IMR-90 (cell line): ENCODE measurements at regions not wholly inside any gene's neighbourhood (a gene's known extent, or its start where the extent isn't known, plus 50 kb on each side); places are given as distances from the start of the nearest gene placed in this dataset.

ENCODE experiments used
- CEBPB ChIP-seq: IDR thresholded peaks from 2 replicates; pipeline ENCODE4 v1.6.1; 2012; ENCODE audit warnings: low read depth, low read length, improper control_type of control experiment
- MAFK ChIP-seq: IDR thresholded peaks from 2 replicates; pipeline ENCODE4 v1.6.1; 2012; ENCODE audit warnings: low read depth, low read length, improper control_type of control experiment
- POLR2A ChIP-seq: IDR thresholded peaks from 2 replicates; pipeline ENCODE4 v1.6.1; 2012; ENCODE audit warnings: mild to moderate bottlenecking, low read depth, low read length
- RAD21 ChIP-seq: IDR thresholded peaks from 2 replicates; pipeline ENCODE4 v1.6.1; 2012; ENCODE audit warnings: low read length, improper control_type of control experiment
- RFX5 ChIP-seq: IDR thresholded peaks from 2 replicates; pipeline ENCODE4 v1.8.0; 2012; ENCODE audit warnings: low read depth, mild to moderate bottlenecking, low read length, moderate library complexity
- TF ChIP-seq, protein P1 (sequence below): conservative IDR thresholded peaks from 2 replicates; pipeline ENCODE4 v1.5.1; 2012; ENCODE audit warnings: mild to moderate bottlenecking, low read depth, low read length, improper control_type of control experiment

- TF ChIP-seq POLR2A (no peak), MAFK (no peak), RAD21 (no peak), CEBPB (no peak), RFX5 (no peak)
- TF ChIP-seq, protein P1, sequence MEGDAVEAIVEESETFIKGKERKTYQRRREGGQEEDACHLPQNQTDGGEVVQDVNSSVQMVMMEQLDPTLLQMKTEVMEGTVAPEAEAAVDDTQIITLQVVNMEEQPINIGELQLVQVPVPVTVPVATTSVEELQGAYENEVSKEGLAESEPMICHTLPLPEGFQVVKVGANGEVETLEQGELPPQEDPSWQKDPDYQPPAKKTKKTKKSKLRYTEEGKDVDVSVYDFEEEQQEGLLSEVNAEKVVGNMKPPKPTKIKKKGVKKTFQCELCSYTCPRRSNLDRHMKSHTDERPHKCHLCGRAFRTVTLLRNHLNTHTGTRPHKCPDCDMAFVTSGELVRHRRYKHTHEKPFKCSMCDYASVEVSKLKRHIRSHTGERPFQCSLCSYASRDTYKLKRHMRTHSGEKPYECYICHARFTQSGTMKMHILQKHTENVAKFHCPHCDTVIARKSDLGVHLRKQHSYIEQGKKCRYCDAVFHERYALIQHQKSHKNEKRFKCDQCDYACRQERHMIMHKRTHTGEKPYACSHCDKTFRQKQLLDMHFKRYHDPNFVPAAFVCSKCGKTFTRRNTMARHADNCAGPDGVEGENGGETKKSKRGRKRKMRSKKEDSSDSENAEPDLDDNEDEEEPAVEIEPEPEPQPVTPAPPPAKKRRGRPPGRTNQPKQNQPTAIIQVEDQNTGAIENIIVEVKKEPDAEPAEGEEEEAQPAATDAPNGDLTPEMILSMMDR: no peak
Observed at GRCh38 chr10:57395923-57396322, 871.8 kb downstream of the IPMK start.
